ENCODE measurements at regions not wholly inside any gene's neighbourhood (a gene's known extent, or its start where the extent isn't known, plus 50 kb on each side); places are given as distances from the start of the nearest gene placed in this dataset.
"Not testable (repeated sequence)": the region's sequence is repeated elsewhere in the genome, so short reads cannot be mapped to it uniquely, and the experiment has no call there.

- TF ChIP-seq, protein P1, sequence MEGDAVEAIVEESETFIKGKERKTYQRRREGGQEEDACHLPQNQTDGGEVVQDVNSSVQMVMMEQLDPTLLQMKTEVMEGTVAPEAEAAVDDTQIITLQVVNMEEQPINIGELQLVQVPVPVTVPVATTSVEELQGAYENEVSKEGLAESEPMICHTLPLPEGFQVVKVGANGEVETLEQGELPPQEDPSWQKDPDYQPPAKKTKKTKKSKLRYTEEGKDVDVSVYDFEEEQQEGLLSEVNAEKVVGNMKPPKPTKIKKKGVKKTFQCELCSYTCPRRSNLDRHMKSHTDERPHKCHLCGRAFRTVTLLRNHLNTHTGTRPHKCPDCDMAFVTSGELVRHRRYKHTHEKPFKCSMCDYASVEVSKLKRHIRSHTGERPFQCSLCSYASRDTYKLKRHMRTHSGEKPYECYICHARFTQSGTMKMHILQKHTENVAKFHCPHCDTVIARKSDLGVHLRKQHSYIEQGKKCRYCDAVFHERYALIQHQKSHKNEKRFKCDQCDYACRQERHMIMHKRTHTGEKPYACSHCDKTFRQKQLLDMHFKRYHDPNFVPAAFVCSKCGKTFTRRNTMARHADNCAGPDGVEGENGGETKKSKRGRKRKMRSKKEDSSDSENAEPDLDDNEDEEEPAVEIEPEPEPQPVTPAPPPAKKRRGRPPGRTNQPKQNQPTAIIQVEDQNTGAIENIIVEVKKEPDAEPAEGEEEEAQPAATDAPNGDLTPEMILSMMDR (conservative IDR thresholded peaks at IDR 0.05) = no peak
- TF ChIP-seq ZFX (IDR thresholded peaks at IDR 0.05) = no peak
- no peak overlapping the region for H3K27ac ChIP-seq
These were observed 560.2 kb upstream of the SPRY2 start for GRCh38 chr13:80901111-80901510.

DNA sequence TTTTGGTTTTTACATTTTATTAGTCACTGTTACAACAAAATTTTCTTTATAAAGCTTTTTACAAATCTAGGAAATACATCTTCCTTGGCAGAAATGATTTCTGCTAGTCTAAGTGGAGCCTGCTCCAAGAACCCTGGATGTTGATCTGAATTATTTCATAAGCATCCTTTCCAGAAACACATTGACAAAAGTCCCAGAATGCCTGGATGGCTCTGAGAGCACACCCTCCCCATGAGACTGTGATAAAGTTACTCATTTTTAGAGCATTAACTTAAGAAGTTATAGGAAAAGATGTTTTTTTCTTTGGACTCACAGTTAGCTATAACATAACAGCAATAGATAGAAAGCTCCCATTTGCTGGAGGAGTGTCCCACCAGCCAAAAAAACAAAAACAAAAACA, 559.6 kb upstream of the SPRY2 start:
- TF ChIP-seq, protein P1 (conservative IDR thresholded peaks at IDR 0.05) = no peak
- no peak for TF ChIP-seq ZFX (IDR thresholded peaks at IDR 0.05)

GRCh38 chr13:80897641-80898040, 556.7 kb upstream of the SPRY2 start:
- H3K27ac ChIP-seq = not testable (repeated sequence)

More for the DNA sequence above, 559.6 kb upstream of the SPRY2 start:
- no peak overlapping the region for H3K27ac ChIP-seq

- H3K27ac ChIP-seq = no peak overlapping the region
- TF ChIP-seq, protein P1 (conservative IDR thresholded peaks at IDR 0.05) = no peak
- TF ChIP-seq ZFX (IDR thresholded peaks at IDR 0.05) = no peak
These were observed 554.0 kb upstream of the SPRY2 start for GRCh38 chr13:80894917-80895316.

- TF ChIP-seq, protein P1 (conservative IDR thresholded peaks at IDR 0.05) = no peak
- TF ChIP-seq ZFX (IDR thresholded peaks at IDR 0.05) = no peak
- no peak overlapping the region for H3K27ac ChIP-seq
These were observed 548.9 kb upstream of the SPRY2 start for GRCh38 chr13:80889829-80890228.

DNA sequence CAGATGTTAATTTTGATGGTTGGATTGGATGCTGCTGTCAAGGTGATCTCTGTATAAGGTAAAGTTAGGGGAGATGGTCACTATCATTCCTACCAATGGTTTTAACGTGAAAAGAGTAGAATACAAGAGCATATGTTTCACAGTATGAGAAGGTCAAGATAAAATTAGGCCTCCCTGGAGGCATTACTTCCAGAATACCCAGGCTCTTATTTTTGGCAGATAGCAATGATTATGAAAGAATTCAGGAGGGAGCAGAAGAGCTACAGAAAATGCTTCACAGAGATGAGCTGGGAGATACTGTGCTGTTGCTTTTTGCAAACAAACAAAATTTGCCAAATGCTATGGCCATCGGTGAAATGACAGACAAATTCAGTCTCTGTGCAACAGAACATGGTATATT, 547.5 kb upstream of the SPRY2 start:
- no peak for TF ChIP-seq ZFX (IDR thresholded peaks at IDR 0.05)
- H3K27ac ChIP-seq = no peak overlapping the region

- no peak overlapping the region for H3K27ac ChIP-seq
- TF ChIP-seq, protein P1 (conservative IDR thresholded peaks at IDR 0.05) = no peak
- TF ChIP-seq ZFX (IDR thresholded peaks at IDR 0.05) = no peak
These were observed 543.3 kb upstream of the SPRY2 start for GRCh38 chr13:80884056-80884785.

DNA sequence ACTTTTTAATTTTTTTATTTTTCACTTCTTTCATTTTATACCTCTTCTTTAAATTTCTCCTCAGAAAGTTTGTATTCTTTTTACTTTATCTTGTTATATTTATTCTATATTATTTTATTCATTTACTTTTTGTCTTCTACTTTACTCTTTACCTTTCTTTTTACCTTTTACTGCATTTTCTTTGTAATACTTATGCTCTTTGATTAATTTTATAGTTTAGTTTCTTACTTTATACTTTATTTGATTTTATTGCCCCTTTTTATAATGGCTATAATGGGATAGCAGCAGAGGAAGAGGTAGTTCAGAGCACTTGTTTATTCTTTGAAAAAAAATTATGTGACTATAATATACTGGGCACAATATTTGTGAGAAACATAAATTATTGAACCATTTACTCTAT, 542.6 kb upstream of the SPRY2 start:
- H3K27ac ChIP-seq = no peak overlapping the region
- TF ChIP-seq, protein P1 (conservative IDR thresholded peaks at IDR 0.05) = no peak
- TF ChIP-seq ZFX (IDR thresholded peaks at IDR 0.05) = no peak
